Lower lobe of right lung (tissue), 2 donors: ENCODE measurements at regions not wholly inside any gene's neighbourhood (a gene's known extent, or its start where the extent isn't known, plus 50 kb on each side); places are given as distances from the start of the nearest gene placed in this dataset.

ENCODE experiments used
- ATAC-seq, 2 donors: fragments of 200-7000 bp; cut with Tn5 transposase; one replicate each; pipeline ENCODE4 v1.9.1; 2020 to 2022; ENCODE audit warnings: mild to moderate bottlenecking in 2 of 2, moderate library complexity in 2 of 2
- DNase-seq: peaks from one replicate; pipeline ENCODE4 v3.0.0-alpha.2; 2020
- H3K27ac ChIP-seq: fragments of 200-600 bp; one replicate; pipeline ENCODE4 v1.8.0; 2022
- H3K27me3 ChIP-seq: fragments of 200-600 bp; one replicate; pipeline ENCODE4 v1.8.0; 2022; ENCODE audit warnings: low read depth
- H3K36me3 ChIP-seq: fragments of 200-600 bp; one replicate; pipeline ENCODE4 v1.8.0; 2022; ENCODE audit warnings: mild to moderate bottlenecking
- H3K4me1 ChIP-seq: fragments of 200-600 bp; one replicate; pipeline ENCODE4 v1.8.0; 2022
- H3K4me3 ChIP-seq: fragments of 200-600 bp; one replicate; pipeline ENCODE4 v1.8.0; 2022; ENCODE audit warnings: mild to moderate bottlenecking
- H3K9me3 ChIP-seq: fragments of 200-600 bp; one replicate; pipeline ENCODE4 v1.8.0; 2022
- CTCF ChIP-seq: fragments of 200-600 bp; IDR thresholded peaks from one replicate; pipeline ENCODE4 v1.8.0; 2022; ENCODE audit warnings: antibody characterized with exemption, mild to moderate bottlenecking
- intact Hi-C: fragments of 100-400 bp; cut with DNase I; formaldehyde crosslinking; loops from one replicate; pipeline ENCODE4 v1.11.0; 2022
- donor health status: DM: no; HTN: yes; CAD: no; lungs with severe emphysema.

GRCh38 chr1:70843452-70843851 lies 204.2 kb downstream of the PTGER3 start:
- TF ChIP-seq CTCF, result no peak
- no peaks in the 10 kb centered on the region for H3K9me3 ChIP-seq
- H3K36me3 ChIP-seq, result no peaks in the 10 kb centered on the region
- no peak overlapping the region for H3K4me3 ChIP-seq
- ATAC-seq, result no peak
- no peak for DNase-seq
- H3K27ac ChIP-seq, result no peak overlapping the region
- intact Hi-C loops, result no loop called here
- no peaks in the 10 kb centered on the region for H3K4me1 ChIP-seq
- H3K27me3 ChIP-seq, result no peaks in the 10 kb centered on the region

- no peaks in the 10 kb centered on the region for H3K4me1 ChIP-seq
- ATAC-seq (no peak), DNase-seq (no peak)
- H3K36me3 ChIP-seq, result no peaks in the 10 kb centered on the region
- H3K27ac ChIP-seq, result no peak overlapping the region
- TF ChIP-seq CTCF, result no peak
- H3K9me3 ChIP-seq, result no peaks in the 10 kb centered on the region
- H3K27me3 ChIP-seq, result no peaks in the 10 kb centered on the region
- intact Hi-C loops, result no loop called here
- H3K4me3 ChIP-seq, result no peak overlapping the region
Measured at GRCh38 chr1:70847013-70847412, 200.6 kb downstream of the PTGER3 start.

- ATAC-seq, result no peak
- intact Hi-C loops, result no loop called here
- TF ChIP-seq CTCF, result no peak
Measured at GRCh38 chr1:70855203-70855602, 192.4 kb downstream of the PTGER3 start.

GRCh38 chr1:70856201-70856600 lies 191.4 kb downstream of the PTGER3 start:
- intact Hi-C loops, result no loop called here
- no peak for ATAC-seq
- TF ChIP-seq CTCF, result no peak

More at GRCh38 chr1:70855203-70855602, 192.4 kb downstream of the PTGER3 start:
- no peak for DNase-seq
- no peak overlapping the region for H3K27ac ChIP-seq
- H3K4me1 ChIP-seq, result no peaks in the 10 kb centered on the region
- H3K36me3 ChIP-seq, result no peaks in the 10 kb centered on the region
- no peaks in the 10 kb centered on the region for H3K9me3 ChIP-seq
- no peak overlapping the region for H3K4me3 ChIP-seq
- no peaks in the 10 kb centered on the region for H3K27me3 ChIP-seq

GRCh38 chr1:70863239-70863638 lies 184.4 kb downstream of the PTGER3 start:
- Histone ChIP-seq H3K4me3 (no peak overlapping the region), H3K4me1 (no peaks in the 10 kb centered on the region), H3K27ac (no peak overlapping the region), H3K9me3 (no peaks in the 10 kb centered on the region), H3K36me3 (no peaks in the 10 kb centered on the region), H3K27me3 (no peaks in the 10 kb centered on the region)
- TF ChIP-seq CTCF, result no peak
- ATAC-seq (no peak), DNase-seq (no peak)
- intact Hi-C loops, result no loop called here

More at GRCh38 chr1:70856201-70856600, 191.4 kb downstream of the PTGER3 start:
- H3K27ac ChIP-seq, result no peak overlapping the region
- H3K4me1 ChIP-seq, result no peaks in the 10 kb centered on the region
- H3K9me3 ChIP-seq, result no peaks in the 10 kb centered on the region
- H3K4me3 ChIP-seq, result no peak overlapping the region
- H3K27me3 ChIP-seq, result no peaks in the 10 kb centered on the region
- no peaks in the 10 kb centered on the region for H3K36me3 ChIP-seq
- no peak for DNase-seq

- no peak for TF ChIP-seq CTCF
- H3K36me3 ChIP-seq, result no peaks in the 10 kb centered on the region
- H3K4me1 ChIP-seq, result no peaks in the 10 kb centered on the region
- H3K27ac ChIP-seq, result no peak overlapping the region
- intact Hi-C loops, result no loop called here
- no peak for DNase-seq
- H3K4me3 ChIP-seq, result no peak overlapping the region
- H3K27me3 ChIP-seq, result no peaks in the 10 kb centered on the region
- no peak for ATAC-seq
- H3K9me3 ChIP-seq, result no peaks in the 10 kb centered on the region
Measured at GRCh38 chr1:70864302-70864701, 183.3 kb downstream of the PTGER3 start.
